ENCODE measurements at regions not wholly inside any gene's neighbourhood (a gene's known extent, or its start where the extent isn't known, plus 50 kb on each side); places are given as distances from the start of the nearest gene placed in this dataset.

DNA sequence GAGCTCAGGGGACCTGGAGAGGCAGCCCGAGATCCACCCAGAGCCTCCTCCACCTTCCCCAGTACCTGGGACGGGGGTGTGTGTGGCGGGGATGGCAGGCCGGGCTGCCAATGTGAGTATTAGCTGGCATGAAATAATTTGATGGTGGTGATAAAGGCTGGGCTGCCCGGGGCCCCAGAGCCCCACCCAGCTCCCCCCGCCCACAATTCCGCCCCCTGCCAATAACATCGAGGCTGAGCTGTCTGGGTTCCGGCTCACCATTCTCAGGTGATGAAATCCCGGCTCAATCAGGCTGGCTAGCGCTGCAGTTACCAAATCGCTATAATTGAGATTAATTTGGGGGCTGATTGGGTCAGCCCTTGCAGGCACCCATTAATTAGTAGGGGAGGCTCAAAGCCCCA lies 103.8 kb upstream of the CASZ1 start:
- TF ChIP-seq, protein P1, sequence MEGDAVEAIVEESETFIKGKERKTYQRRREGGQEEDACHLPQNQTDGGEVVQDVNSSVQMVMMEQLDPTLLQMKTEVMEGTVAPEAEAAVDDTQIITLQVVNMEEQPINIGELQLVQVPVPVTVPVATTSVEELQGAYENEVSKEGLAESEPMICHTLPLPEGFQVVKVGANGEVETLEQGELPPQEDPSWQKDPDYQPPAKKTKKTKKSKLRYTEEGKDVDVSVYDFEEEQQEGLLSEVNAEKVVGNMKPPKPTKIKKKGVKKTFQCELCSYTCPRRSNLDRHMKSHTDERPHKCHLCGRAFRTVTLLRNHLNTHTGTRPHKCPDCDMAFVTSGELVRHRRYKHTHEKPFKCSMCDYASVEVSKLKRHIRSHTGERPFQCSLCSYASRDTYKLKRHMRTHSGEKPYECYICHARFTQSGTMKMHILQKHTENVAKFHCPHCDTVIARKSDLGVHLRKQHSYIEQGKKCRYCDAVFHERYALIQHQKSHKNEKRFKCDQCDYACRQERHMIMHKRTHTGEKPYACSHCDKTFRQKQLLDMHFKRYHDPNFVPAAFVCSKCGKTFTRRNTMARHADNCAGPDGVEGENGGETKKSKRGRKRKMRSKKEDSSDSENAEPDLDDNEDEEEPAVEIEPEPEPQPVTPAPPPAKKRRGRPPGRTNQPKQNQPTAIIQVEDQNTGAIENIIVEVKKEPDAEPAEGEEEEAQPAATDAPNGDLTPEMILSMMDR (IDR thresholded peaks at IDR 0.05): no peak
- TF ChIP-seq POLR2A (IDR thresholded peaks at IDR 0.05): no peak
- no peak for TF ChIP-seq POLR2AphosphoS5 (IDR thresholded peaks at IDR 0.05)

All from prostate gland (tissue), 2 donors.